ENCODE measurements at regions not wholly inside any gene's neighbourhood (a gene's known extent, or its start where the extent isn't known, plus 50 kb on each side); places are given as distances from the start of the nearest gene placed in this dataset.
"Not testable (repeated sequence)": the region's sequence is repeated elsewhere in the genome, so short reads cannot be mapped to it uniquely, and the experiment has no call there.

- no peaks in the 10 kb centered on the region for H3K9me3 ChIP-seq
- DNase-seq (no peak), ATAC-seq (no peak)
- no peak overlapping the region for H3K4me3 ChIP-seq
- intact Hi-C loops (cut with DNase I, micrococcal nuclease): no loop called here
- H3K4me1 ChIP-seq (ENCODE audit: low read depth): no peaks in the 10 kb centered on the region
- TF ChIP-seq, protein P1, sequence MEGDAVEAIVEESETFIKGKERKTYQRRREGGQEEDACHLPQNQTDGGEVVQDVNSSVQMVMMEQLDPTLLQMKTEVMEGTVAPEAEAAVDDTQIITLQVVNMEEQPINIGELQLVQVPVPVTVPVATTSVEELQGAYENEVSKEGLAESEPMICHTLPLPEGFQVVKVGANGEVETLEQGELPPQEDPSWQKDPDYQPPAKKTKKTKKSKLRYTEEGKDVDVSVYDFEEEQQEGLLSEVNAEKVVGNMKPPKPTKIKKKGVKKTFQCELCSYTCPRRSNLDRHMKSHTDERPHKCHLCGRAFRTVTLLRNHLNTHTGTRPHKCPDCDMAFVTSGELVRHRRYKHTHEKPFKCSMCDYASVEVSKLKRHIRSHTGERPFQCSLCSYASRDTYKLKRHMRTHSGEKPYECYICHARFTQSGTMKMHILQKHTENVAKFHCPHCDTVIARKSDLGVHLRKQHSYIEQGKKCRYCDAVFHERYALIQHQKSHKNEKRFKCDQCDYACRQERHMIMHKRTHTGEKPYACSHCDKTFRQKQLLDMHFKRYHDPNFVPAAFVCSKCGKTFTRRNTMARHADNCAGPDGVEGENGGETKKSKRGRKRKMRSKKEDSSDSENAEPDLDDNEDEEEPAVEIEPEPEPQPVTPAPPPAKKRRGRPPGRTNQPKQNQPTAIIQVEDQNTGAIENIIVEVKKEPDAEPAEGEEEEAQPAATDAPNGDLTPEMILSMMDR (IDR thresholded peaks at IDR 0.05): no peak
- no peaks in the 10 kb centered on the region for H3K36me3 ChIP-seq (ENCODE audit: low read depth)
Observed at GRCh38 chr2:131754929-131755720, 227.4 kb downstream of the CCDC74A start.

- H3K36me3 ChIP-seq (ENCODE audit: low read depth): no peaks in the 10 kb centered on the region
- no peaks in the 10 kb centered on the region for H3K9me3 ChIP-seq
- TF ChIP-seq, protein P1 (IDR thresholded peaks at IDR 0.05): no peak
- DNase-seq: peak in 1 of 3 donors; percentile 44
- intact Hi-C loops (cut with DNase I, micrococcal nuclease): no loop called here
- no peak overlapping the region for H3K4me3 ChIP-seq
- ATAC-seq: no peak
- no peaks in the 10 kb centered on the region for H3K4me1 ChIP-seq (ENCODE audit: low read depth)
Observed at GRCh38 chr2:131756141-131756907, 228.6 kb downstream of the CCDC74A start.

- H3K36me3 ChIP-seq (ENCODE audit: low read depth); DNase-seq; H3K4me1 ChIP-seq (ENCODE audit: low read depth); H3K4me3 ChIP-seq; H3K9me3 ChIP-seq; ATAC-seq; intact Hi-C loops (cut with DNase I, micrococcal nuclease): not testable (repeated sequence)
Observed at GRCh38 chr2:131758941-131759340, 231.3 kb downstream of the CCDC74A start.

- H3K4me3 ChIP-seq; ATAC-seq; DNase-seq; intact Hi-C loops (cut with DNase I, micrococcal nuclease); H3K9me3 ChIP-seq; H3K4me1 ChIP-seq (ENCODE audit: low read depth); H3K36me3 ChIP-seq (ENCODE audit: low read depth): not testable (repeated sequence)
Observed at GRCh38 chr2:131774955-131775555, 247.4 kb downstream of the CCDC74A start.

DNA sequence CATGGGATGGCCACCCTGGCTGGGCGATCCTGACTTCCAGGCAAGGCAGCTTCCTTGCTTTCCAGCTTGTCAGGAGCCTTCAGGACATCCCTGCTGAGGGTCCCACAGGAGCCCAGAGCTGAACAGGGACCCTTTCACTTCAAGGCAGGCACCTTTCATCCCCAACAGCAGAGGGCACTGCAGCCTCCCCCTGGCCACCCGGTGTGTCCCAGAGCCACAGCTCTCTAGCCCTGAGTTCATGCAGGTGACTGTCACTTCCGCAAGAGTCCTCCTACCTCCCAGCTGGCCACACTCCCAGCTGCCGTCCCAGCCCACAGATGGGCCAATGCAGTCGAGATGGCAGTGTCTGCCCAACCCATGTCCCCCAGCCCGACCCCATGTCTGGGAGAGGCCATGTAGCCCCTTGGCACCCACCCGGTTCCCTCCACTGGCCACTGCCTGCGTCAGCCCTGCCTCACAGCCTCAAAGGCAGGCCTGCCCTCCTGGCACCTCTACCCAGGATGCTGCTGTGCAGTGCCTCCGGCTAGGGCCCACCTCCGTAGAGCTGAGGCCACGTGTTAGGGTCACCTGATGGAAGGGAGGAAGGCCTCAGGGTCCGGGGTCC is 248.3 kb downstream of the CCDC74A start:
- ATAC-seq; H3K4me3 ChIP-seq; DNase-seq; H3K4me1 ChIP-seq (ENCODE audit: low read depth); H3K36me3 ChIP-seq (ENCODE audit: low read depth); intact Hi-C loops (cut with DNase I, micrococcal nuclease); H3K9me3 ChIP-seq: not testable (repeated sequence)

- H3K4me3 ChIP-seq; H3K36me3 ChIP-seq (ENCODE audit: low read depth); intact Hi-C loops (cut with DNase I, micrococcal nuclease); H3K4me1 ChIP-seq (ENCODE audit: low read depth); H3K9me3 ChIP-seq; ATAC-seq; DNase-seq: not testable (repeated sequence)
Observed at GRCh38 chr2:131780446-131780845, 252.8 kb downstream of the CCDC74A start.

GRCh38 chr2:131801210-131801744 is 273.6 kb downstream of the CCDC74A start:
- intact Hi-C loops (cut with DNase I, micrococcal nuclease): no loop called here
- no peaks in the 10 kb centered on the region for H3K36me3 ChIP-seq (ENCODE audit: low read depth)
- no peak overlapping the region for H3K4me3 ChIP-seq
- peak in 1 of 3 donors; percentile 31 for DNase-seq
- H3K9me3 ChIP-seq: no peaks in the 10 kb centered on the region
- ATAC-seq: peak; percentile 10
- TF ChIP-seq, protein P1 (IDR thresholded peaks at IDR 0.05): no peak
- H3K4me1 ChIP-seq (ENCODE audit: low read depth): peaks cover 4% of the 10 kb centered on the region
